ENCODE measurements at regions not wholly inside any gene's neighbourhood (a gene's known extent, or its start where the extent isn't known, plus 50 kb on each side); places are given as distances from the start of the nearest gene placed in this dataset.

DNA sequence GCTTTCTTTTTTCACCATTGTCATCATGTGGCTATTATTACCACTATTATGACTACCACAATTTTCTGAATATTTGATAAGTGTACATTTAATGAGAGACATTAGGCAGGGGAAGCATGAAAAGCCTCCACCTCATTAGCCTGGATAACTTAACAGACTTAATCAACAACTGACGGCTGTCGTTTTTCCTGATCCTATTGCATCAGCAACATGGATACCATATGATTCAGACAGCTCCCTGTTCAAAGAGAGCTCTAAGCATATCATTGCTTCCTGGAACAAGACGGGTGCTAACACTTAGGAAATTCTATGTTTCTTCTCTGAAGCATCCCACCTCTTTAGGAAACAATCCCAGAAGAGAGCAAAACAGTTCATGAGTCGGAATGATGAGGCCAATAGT is 765.2 kb downstream of the NOVA1 start:
- no peak overlapping the region for H3K18ac ChIP-seq (ENCODE audit: low read length)
- H3K4me3 ChIP-seq (ENCODE audit: low read depth, low read length): no peak overlapping the region
- no peak overlapping the region for H2BK12ac ChIP-seq (ENCODE audit: low read length)
- H3K79me2 ChIP-seq (ENCODE audit: control insufficient read depth, insufficient read depth, low read length, poor library complexity): no peaks in the 10 kb centered on the region
- H2BK5ac ChIP-seq (ENCODE audit: low read depth, low read length, poor library complexity): no peak overlapping the region
- DNase-seq: no peak
- no peaks in the 10 kb centered on the region for H3K4me1 ChIP-seq (ENCODE audit: control insufficient read depth in 1 of 2, insufficient read depth in 2 of 2, low read length in 2 of 2)
- H3K14ac ChIP-seq (ENCODE audit: low read length): no peak overlapping the region
- no peak overlapping the region for H4K12ac ChIP-seq (ENCODE audit: low read depth, low read length)
- H4K8ac ChIP-seq (ENCODE audit: low read depth, low read length): no peak overlapping the region
- no peak overlapping the region for H2BK120ac ChIP-seq (ENCODE audit: insufficient read depth, low read length, poor library complexity)
- H3K36me3 ChIP-seq (ENCODE audit: control insufficient read depth in 1 of 2, insufficient read depth in 2 of 2, low read length in 2 of 2): no peaks in the 10 kb centered on the region
- H3K9ac ChIP-seq (ENCODE audit: low read length): no peak overlapping the region
- no peak overlapping the region for H3K23ac ChIP-seq (ENCODE audit: low read length)
- H3K79me1 ChIP-seq (ENCODE audit: low read length): no peaks in the 10 kb centered on the region
- no CpG with 5 or more reads among the region's 4 CpGs for WGBS (ENCODE audit: extremely low coverage, insufficient coverage, insufficient read length)
- no peak overlapping the region for H3K27ac ChIP-seq (ENCODE audit: low read depth, low read length)
- no peaks in the 10 kb centered on the region for H3K9me3 ChIP-seq (ENCODE audit: insufficient read depth, low read depth, low read length)
- H3K27me3 ChIP-seq (ENCODE audit: insufficient read depth, low read length): no peaks in the 10 kb centered on the region
- H2AK5ac ChIP-seq (ENCODE audit: low read length): no peak overlapping the region
- no peak overlapping the region for H2AFZ ChIP-seq (ENCODE audit: insufficient read depth, low read length, poor library complexity)
- no peak overlapping the region for H3K4me2 ChIP-seq (ENCODE audit: low read length)
- no peak overlapping the region for H3K4ac ChIP-seq (ENCODE audit: low read depth, low read length)
- no peak overlapping the region for H4K91ac ChIP-seq (ENCODE audit: low read depth, low read length)

DNA sequence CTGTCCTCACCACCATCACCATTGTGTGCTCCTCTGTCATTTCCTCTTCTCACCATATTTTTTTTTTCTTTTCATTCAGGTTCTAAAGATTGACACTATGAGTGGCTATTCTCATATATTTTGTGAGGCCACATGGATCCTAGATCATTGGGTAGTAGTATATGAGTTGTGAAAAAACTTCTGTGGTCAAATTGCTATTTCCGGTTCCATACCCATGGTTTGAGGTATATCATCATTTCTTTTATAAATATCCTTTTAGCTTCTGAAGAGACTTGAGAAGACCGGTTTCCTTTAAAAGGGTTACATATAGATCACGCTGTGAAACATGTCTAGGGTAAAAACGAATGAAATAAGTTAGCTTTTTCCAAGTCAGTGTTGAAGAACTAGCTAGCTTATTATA is 769.3 kb downstream of the NOVA1 start:
- H3K27me3 ChIP-seq (ENCODE audit: insufficient read depth, low read length): no peaks in the 10 kb centered on the region
- no peak overlapping the region for H3K9ac ChIP-seq (ENCODE audit: low read length)
- no peaks in the 10 kb centered on the region for H3K79me2 ChIP-seq (ENCODE audit: control insufficient read depth, insufficient read depth, low read length, poor library complexity)
- H3K79me1 ChIP-seq (ENCODE audit: low read length): no peaks in the 10 kb centered on the region
- H4K12ac ChIP-seq (ENCODE audit: low read depth, low read length): no peak overlapping the region
- WGBS (ENCODE audit: extremely low coverage, insufficient coverage, insufficient read length): no CpG with 5 or more reads among the region's 4 CpGs
- no peaks in the 10 kb centered on the region for H3K4me1 ChIP-seq (ENCODE audit: control insufficient read depth in 1 of 2, insufficient read depth in 2 of 2, low read length in 2 of 2)
- H3K4me2 ChIP-seq (ENCODE audit: low read length): no peak overlapping the region
- H3K4ac ChIP-seq (ENCODE audit: low read depth, low read length): no peak overlapping the region
- no peak overlapping the region for H3K23ac ChIP-seq (ENCODE audit: low read length)
- no peak overlapping the region for H2AFZ ChIP-seq (ENCODE audit: insufficient read depth, low read length, poor library complexity)
- DNase-seq: no peak
- no peak overlapping the region for H2BK12ac ChIP-seq (ENCODE audit: low read length)
- no peak overlapping the region for H3K4me3 ChIP-seq (ENCODE audit: low read depth, low read length)
- no peak overlapping the region for H4K91ac ChIP-seq (ENCODE audit: low read depth, low read length)
- H3K18ac ChIP-seq (ENCODE audit: low read length): no peak overlapping the region
- no peak overlapping the region for H4K8ac ChIP-seq (ENCODE audit: low read depth, low read length)
- H3K36me3 ChIP-seq (ENCODE audit: control insufficient read depth in 1 of 2, insufficient read depth in 2 of 2, low read length in 2 of 2): no peaks in the 10 kb centered on the region
- H3K27ac ChIP-seq (ENCODE audit: low read depth, low read length): no peak overlapping the region
- H3K14ac ChIP-seq (ENCODE audit: low read length): no peak overlapping the region
- H2BK120ac ChIP-seq (ENCODE audit: insufficient read depth, low read length, poor library complexity): no peak overlapping the region
- H3K9me3 ChIP-seq (ENCODE audit: insufficient read depth, low read depth, low read length): no peaks in the 10 kb centered on the region
- H2AK5ac ChIP-seq (ENCODE audit: low read length): no peak overlapping the region
- no peak overlapping the region for H2BK5ac ChIP-seq (ENCODE audit: low read depth, low read length, poor library complexity)

DNA sequence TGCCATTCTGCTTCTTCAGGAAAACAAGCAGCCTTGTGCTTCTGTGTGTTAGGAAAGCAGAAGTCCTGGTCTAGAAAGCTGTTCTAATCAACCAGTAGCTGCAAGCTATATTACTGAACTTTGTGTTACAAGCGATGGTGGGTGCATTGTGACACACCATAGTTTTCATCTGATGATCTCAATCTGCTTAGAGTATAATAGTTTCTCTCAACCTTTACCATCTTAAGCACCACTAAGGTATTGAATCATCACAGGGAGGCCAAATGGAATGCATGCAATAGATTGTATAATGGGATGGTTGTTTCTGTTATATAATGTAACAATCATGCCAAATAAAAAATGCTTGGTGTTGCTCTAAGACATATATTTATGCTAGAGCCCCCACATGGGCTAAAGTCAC is 771.7 kb downstream of the NOVA1 start:
- H3K4me3 ChIP-seq (ENCODE audit: low read depth, low read length): no peak overlapping the region
- no peaks in the 10 kb centered on the region for H3K4me1 ChIP-seq (ENCODE audit: control insufficient read depth in 1 of 2, insufficient read depth in 2 of 2, low read length in 2 of 2)
- no peak overlapping the region for H3K14ac ChIP-seq (ENCODE audit: low read length)
- no peaks in the 10 kb centered on the region for H3K9me3 ChIP-seq (ENCODE audit: insufficient read depth, low read depth, low read length)
- H3K27me3 ChIP-seq (ENCODE audit: insufficient read depth, low read length): no peaks in the 10 kb centered on the region
- no peaks in the 10 kb centered on the region for H3K79me1 ChIP-seq (ENCODE audit: low read length)
- no peaks in the 10 kb centered on the region for H3K36me3 ChIP-seq (ENCODE audit: control insufficient read depth in 1 of 2, insufficient read depth in 2 of 2, low read length in 2 of 2)
- no peak overlapping the region for H3K9ac ChIP-seq (ENCODE audit: low read length)
- H2BK120ac ChIP-seq (ENCODE audit: insufficient read depth, low read length, poor library complexity): no peak overlapping the region
- H2BK5ac ChIP-seq (ENCODE audit: low read depth, low read length, poor library complexity): no peak overlapping the region
- H2BK12ac ChIP-seq (ENCODE audit: low read length): no peak overlapping the region
- no peaks in the 10 kb centered on the region for H3K79me2 ChIP-seq (ENCODE audit: control insufficient read depth, insufficient read depth, low read length, poor library complexity)
- no peak overlapping the region for H3K4ac ChIP-seq (ENCODE audit: low read depth, low read length)
- no peak overlapping the region for H3K27ac ChIP-seq (ENCODE audit: low read depth, low read length)
- H3K18ac ChIP-seq (ENCODE audit: low read length): no peak overlapping the region
- DNase-seq: no peak
- H2AK5ac ChIP-seq (ENCODE audit: low read length): no peak overlapping the region
- no peak overlapping the region for H2AFZ ChIP-seq (ENCODE audit: insufficient read depth, low read length, poor library complexity)
- no peak overlapping the region for H4K91ac ChIP-seq (ENCODE audit: low read depth, low read length)
- no peak overlapping the region for H3K23ac ChIP-seq (ENCODE audit: low read length)
- H4K12ac ChIP-seq (ENCODE audit: low read depth, low read length): no peak overlapping the region
- no peak overlapping the region for H3K4me2 ChIP-seq (ENCODE audit: low read length)
- no CpG with 5 or more reads among the region's 1 CpG for WGBS (ENCODE audit: extremely low coverage, insufficient coverage, insufficient read length)
- no peak overlapping the region for H4K8ac ChIP-seq (ENCODE audit: low read depth, low read length)

DNA sequence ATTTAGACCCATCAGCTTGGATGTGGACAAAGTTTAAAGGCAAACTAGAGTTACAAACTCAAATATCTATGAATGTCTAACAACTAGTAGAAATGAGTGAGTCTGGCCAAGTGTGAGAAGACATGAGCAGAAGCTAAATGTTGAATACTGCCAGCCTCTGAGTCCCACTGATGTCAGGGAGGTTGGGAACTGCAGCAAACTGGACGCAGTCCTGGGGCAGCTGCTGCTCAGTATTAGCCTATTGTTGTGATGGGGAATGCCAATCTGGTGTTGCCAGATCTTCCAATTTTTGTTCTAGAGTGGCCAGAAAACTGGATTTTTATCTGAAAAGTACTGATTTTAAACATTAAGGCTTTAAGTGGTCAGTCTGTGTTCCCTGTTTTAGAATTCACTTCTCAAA is 770.4 kb upstream of the STXBP6 start:
- no peaks in the 10 kb centered on the region for H3K79me2 ChIP-seq (ENCODE audit: control insufficient read depth, insufficient read depth, low read length, poor library complexity)
- H4K8ac ChIP-seq (ENCODE audit: low read depth, low read length): no peak overlapping the region
- H3K9me3 ChIP-seq (ENCODE audit: insufficient read depth, low read depth, low read length): no peaks in the 10 kb centered on the region
- no peak overlapping the region for H4K91ac ChIP-seq (ENCODE audit: low read depth, low read length)
- H3K4me2 ChIP-seq (ENCODE audit: low read length): no peak overlapping the region
- no peaks in the 10 kb centered on the region for H3K36me3 ChIP-seq (ENCODE audit: control insufficient read depth in 1 of 2, insufficient read depth in 2 of 2, low read length in 2 of 2)
- no peak overlapping the region for H3K27ac ChIP-seq (ENCODE audit: low read depth, low read length)
- H2BK120ac ChIP-seq (ENCODE audit: insufficient read depth, low read length, poor library complexity): no peak overlapping the region
- no peak overlapping the region for H2AK5ac ChIP-seq (ENCODE audit: low read length)
- H3K18ac ChIP-seq (ENCODE audit: low read length): no peak overlapping the region
- no peaks in the 10 kb centered on the region for H3K4me1 ChIP-seq (ENCODE audit: control insufficient read depth in 1 of 2, insufficient read depth in 2 of 2, low read length in 2 of 2)
- H3K79me1 ChIP-seq (ENCODE audit: low read length): no peaks in the 10 kb centered on the region
- no peak overlapping the region for H3K9ac ChIP-seq (ENCODE audit: low read length)
- H3K4me3 ChIP-seq (ENCODE audit: low read depth, low read length): no peak overlapping the region
- H2AFZ ChIP-seq (ENCODE audit: insufficient read depth, low read length, poor library complexity): no peak overlapping the region
- H2BK12ac ChIP-seq (ENCODE audit: low read length): no peak overlapping the region
- WGBS (ENCODE audit: extremely low coverage, insufficient coverage, insufficient read length): no CpG with 5 or more reads among the region's 1 CpG
- no peak overlapping the region for H3K4ac ChIP-seq (ENCODE audit: low read depth, low read length)
- H3K23ac ChIP-seq (ENCODE audit: low read length): no peak overlapping the region
- DNase-seq: no peak
- H3K14ac ChIP-seq (ENCODE audit: low read length): no peak overlapping the region
- no peak overlapping the region for H4K12ac ChIP-seq (ENCODE audit: low read depth, low read length)
- H3K27me3 ChIP-seq (ENCODE audit: insufficient read depth, low read length): no peaks in the 10 kb centered on the region
- no peak overlapping the region for H2BK5ac ChIP-seq (ENCODE audit: low read depth, low read length, poor library complexity)
